ENCODE measurements at regions not wholly inside any gene's neighbourhood (a gene's known extent, or its start where the extent isn't known, plus 50 kb on each side); places are given as distances from the start of the nearest gene placed in this dataset.

DNA sequence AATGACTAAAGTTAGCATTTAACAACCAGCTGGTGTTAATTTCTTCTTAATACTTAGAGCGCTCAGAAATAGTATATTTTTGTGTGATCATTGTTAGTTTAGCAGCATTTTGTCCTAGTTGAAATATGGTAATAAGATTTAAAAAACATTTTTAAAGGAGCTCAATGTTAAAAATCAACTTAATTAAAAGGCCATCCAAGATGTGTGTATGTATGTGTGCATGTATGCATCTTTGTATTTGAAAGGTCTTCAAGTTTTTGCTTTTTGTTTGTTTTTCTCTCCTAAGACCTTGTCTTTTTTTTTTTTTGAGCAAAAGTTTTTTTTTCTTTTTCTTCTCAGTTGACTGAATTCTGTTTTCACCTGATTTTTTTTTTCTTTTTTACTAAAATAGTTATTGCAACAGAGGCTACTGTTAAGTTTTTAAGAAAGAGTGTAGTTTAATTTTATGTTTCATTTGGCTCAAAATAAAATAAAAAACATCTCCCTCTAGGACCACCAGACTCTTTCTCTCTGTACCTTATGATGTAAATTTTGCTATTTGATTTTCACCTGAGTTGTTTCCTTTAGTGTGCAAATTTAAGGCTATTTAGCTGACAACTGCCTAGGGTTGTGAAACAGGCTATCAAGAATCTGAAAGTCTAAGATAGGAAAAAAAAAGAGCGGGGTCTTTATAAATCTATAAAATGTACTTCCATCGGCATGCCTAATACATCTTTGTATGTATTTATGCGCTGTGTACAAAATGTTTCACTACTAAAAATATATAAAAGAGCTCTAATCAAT is 76.4 kb upstream of the C1GALT1 start:
- no peak overlapping the region for H3K4me2 ChIP-seq (ENCODE audit: insufficient read depth, insufficient read length, low read length)
- TF ChIP-seq, protein P1, sequence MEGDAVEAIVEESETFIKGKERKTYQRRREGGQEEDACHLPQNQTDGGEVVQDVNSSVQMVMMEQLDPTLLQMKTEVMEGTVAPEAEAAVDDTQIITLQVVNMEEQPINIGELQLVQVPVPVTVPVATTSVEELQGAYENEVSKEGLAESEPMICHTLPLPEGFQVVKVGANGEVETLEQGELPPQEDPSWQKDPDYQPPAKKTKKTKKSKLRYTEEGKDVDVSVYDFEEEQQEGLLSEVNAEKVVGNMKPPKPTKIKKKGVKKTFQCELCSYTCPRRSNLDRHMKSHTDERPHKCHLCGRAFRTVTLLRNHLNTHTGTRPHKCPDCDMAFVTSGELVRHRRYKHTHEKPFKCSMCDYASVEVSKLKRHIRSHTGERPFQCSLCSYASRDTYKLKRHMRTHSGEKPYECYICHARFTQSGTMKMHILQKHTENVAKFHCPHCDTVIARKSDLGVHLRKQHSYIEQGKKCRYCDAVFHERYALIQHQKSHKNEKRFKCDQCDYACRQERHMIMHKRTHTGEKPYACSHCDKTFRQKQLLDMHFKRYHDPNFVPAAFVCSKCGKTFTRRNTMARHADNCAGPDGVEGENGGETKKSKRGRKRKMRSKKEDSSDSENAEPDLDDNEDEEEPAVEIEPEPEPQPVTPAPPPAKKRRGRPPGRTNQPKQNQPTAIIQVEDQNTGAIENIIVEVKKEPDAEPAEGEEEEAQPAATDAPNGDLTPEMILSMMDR (conservative IDR thresholded peaks at IDR 0.05) = no peak
- no peak overlapping the region for H3K56ac ChIP-seq (ENCODE audit: insufficient read length, low read depth, low read length)
- no peak overlapping the region for H3K18ac ChIP-seq (ENCODE audit: insufficient read length, low read depth, low read length)
- H3K4me1 Mint-ChIP-seq = peaks cover 40% of the 10 kb centered on the region in 2 experiments
- H3K79me1 ChIP-seq (ENCODE audit: insufficient read depth, low read depth, low read length, poor library complexity, severe bottlenecking) = no peaks in the 10 kb centered on the region
- no peaks in the 10 kb centered on the region for H3K79me2 ChIP-seq (ENCODE audit: insufficient read depth, low read length)
- H3K23ac ChIP-seq (ENCODE audit: insufficient read length, low read depth, low read length) = no peak overlapping the region
- H2AK5ac ChIP-seq (ENCODE audit: insufficient read length, low read length) = no peak overlapping the region
- peak overlapping the region in 2 of 3 experiments; percentile 59 to 77; a peak in 3 of 7 replicates for H3K27ac Mint-ChIP-seq
- H2BK120ac ChIP-seq (ENCODE audit: low read depth, low read length, poor library complexity, severe bottlenecking) = no peak overlapping the region
- no peak overlapping the region for H3T11ph ChIP-seq (ENCODE audit: low read length)
- H2BK12ac ChIP-seq (ENCODE audit: insufficient read length, low read depth, low read length) = no peak overlapping the region
- no peak overlapping the region for H3K14ac ChIP-seq (ENCODE audit: insufficient read depth, low read length)
- H4K8ac ChIP-seq (replicated peaks; ENCODE audit: insufficient read length, low read depth, low read length) = no peak overlapping the region
- no peak overlapping the region for H3K4ac ChIP-seq (ENCODE audit: low read depth, low read length)
- H2BK20ac ChIP-seq (ENCODE audit: low read depth, low read length, poor library complexity, severe bottlenecking) = no peak overlapping the region
- peaks cover 11 to 26% (median 15%) of the 10 kb centered on the region in 3 experiments for H3K36me3 Mint-ChIP-seq (ENCODE audit: insufficient read depth in 1 of 3, low read depth in 3 of 3)
- H2BK5ac ChIP-seq (ENCODE audit: insufficient read length, low read length) = no peak overlapping the region
- no peak overlapping the region for H4K91ac ChIP-seq (ENCODE audit: insufficient read length, low read depth, low read length)
- no peak overlapping the region for H3K9ac ChIP-seq (ENCODE audit: extremely low read depth, insufficient read length, low read length)
- H2AFZ ChIP-seq (ENCODE audit: low read length) = no peak overlapping the region
- no peak overlapping the region for H3K27ac ChIP-seq (ENCODE audit: insufficient read length, low read depth, low read length)
- H4K20me1 ChIP-seq (ENCODE audit: control insufficient read depth, insufficient read depth, insufficient read length) = no peaks in the 10 kb centered on the region
- DNase-seq = no peak
- peaks cover 16 to 21% of the 10 kb centered on the region in 2 experiments for H3K9me3 Mint-ChIP-seq
- no peaks in the 10 kb centered on the region; the same call in 1 of the 2 replicates for H3K27me3 Mint-ChIP-seq (ENCODE audit: low read depth)
- H3K23me2 ChIP-seq (ENCODE audit: insufficient read length, low read depth, low read length, poor library complexity, severe bottlenecking) = no peaks in the 10 kb centered on the region
- H3K4me1 ChIP-seq (ENCODE audit: insufficient read depth, low read length) = no peaks in the 10 kb centered on the region; the same call in 1 of the 2 replicates
- H3K27me3 ChIP-seq (ENCODE audit: insufficient read depth, low read length) = no peaks in the 10 kb centered on the region
- H4K5ac ChIP-seq (ENCODE audit: insufficient read length, low read depth, low read length) = no peak overlapping the region
- peaks cover 5% of the 10 kb centered on the region for H3K9me3 ChIP-seq (ENCODE audit: control insufficient read depth, low read depth, low read length)
- H2BK15ac ChIP-seq (ENCODE audit: low read depth, low read length) = no peak overlapping the region
- WGBS (ENCODE audit: extremely low coverage, insufficient read length, low lambda C conversion rate) = no CpG with 5 or more reads among the region's 4 CpGs
- peak overlapping the region in 1 of 2 experiments; percentile 64; a peak in 3 of 5 replicates for H3K4me3 Mint-ChIP-seq
